Osteocyte (in vitro differentiated cells): ENCODE measurements at regions not wholly inside any gene's neighbourhood (a gene's known extent, or its start where the extent isn't known, plus 50 kb on each side); places are given as distances from the start of the nearest gene placed in this dataset.

Experiments used
- DNase-seq: peaks from one replicate; pipeline ENCODE4 v3.0.0; 2021; ENCODE audit warnings: mixed read lengths; ENCODE audit not compliant: unreplicated experiment; ENCODE audit errors: extremely low spot score
- H3K27ac Mint-ChIP-seq: one replicate; pipeline ENCODE4 v1.8.0; 2021; ENCODE audit warnings: mild to moderate bottlenecking, mixed read lengths; ENCODE audit not compliant: unreplicated experiment
- H3K27me3 Mint-ChIP-seq: one replicate; pipeline ENCODE4 v1.8.0; 2021; ENCODE audit warnings: mixed read lengths; ENCODE audit not compliant: unreplicated experiment
- H3K36me3 Mint-ChIP-seq: one replicate; pipeline ENCODE4 v1.8.0; 2021; ENCODE audit warnings: mixed read lengths; ENCODE audit not compliant: unreplicated experiment
- H3K4me1 Mint-ChIP-seq: one replicate; pipeline ENCODE4 v1.8.0; 2021; ENCODE audit warnings: mixed read lengths; ENCODE audit not compliant: unreplicated experiment
- H3K4me3 Mint-ChIP-seq: one replicate; pipeline ENCODE4 v1.8.0; 2021; ENCODE audit warnings: mild to moderate bottlenecking, moderate library complexity, mixed read lengths; ENCODE audit not compliant: unreplicated experiment
- H3K9me3 Mint-ChIP-seq: one replicate; pipeline ENCODE4 v1.8.0; 2021; ENCODE audit warnings: mixed read lengths; ENCODE audit not compliant: unreplicated experiment
- CTCF ChIP-seq: fragments of 200-600 bp; sonication (generic); IDR thresholded peaks from 2 replicates; pipeline ENCODE4 v1.5.0; 2021; ENCODE audit warnings: antibody characterized with exemption, mild to moderate bottlenecking, moderate library complexity

GRCh38 chr4:126734465-126734864 lies 898.3 kb upstream of the INTU start:
- Mint-ChIP-seq H3K4me3 (no peak overlapping the region), H3K36me3 (no peaks in the 10 kb centered on the region), H3K27me3 (no peaks in the 10 kb centered on the region), H3K27ac (no peak overlapping the region), H3K4me1 (peaks cover 21% of the 10 kb centered on the region), H3K9me3 (peaks cover 3% of the 10 kb centered on the region)
- no peak for TF ChIP-seq CTCF
- DNase-seq = no peak

- Mint-ChIP-seq H3K36me3 (no peaks in the 10 kb centered on the region), H3K27me3 (no peaks in the 10 kb centered on the region), H3K4me3 (no peak overlapping the region), H3K27ac (no peak overlapping the region), H3K9me3 (peaks cover 3% of the 10 kb centered on the region), H3K4me1 (peaks cover 21% of the 10 kb centered on the region)
- no peak for TF ChIP-seq CTCF
- DNase-seq = no peak
Measured at GRCh38 chr4:126735294-126736132, 897.2 kb upstream of the INTU start.

GRCh38 chr4:126736133-126736518 lies 896.6 kb upstream of the INTU start:
- no peak overlapping the region for H3K4me3 Mint-ChIP-seq
- no peak for TF ChIP-seq CTCF
- H3K9me3 Mint-ChIP-seq = peaks cover under 1% of the 10 kb centered on the region
- no peak overlapping the region for H3K27ac Mint-ChIP-seq
- H3K36me3 Mint-ChIP-seq = no peaks in the 10 kb centered on the region
- no peak for DNase-seq
- H3K4me1 Mint-ChIP-seq = peaks cover 21% of the 10 kb centered on the region
- no peaks in the 10 kb centered on the region for H3K27me3 Mint-ChIP-seq

GRCh38 chr4:126737899-126738526 lies 894.7 kb upstream of the INTU start:
- no peak for TF ChIP-seq CTCF
- Mint-ChIP-seq H3K36me3 (no peaks in the 10 kb centered on the region), H3K27ac (no peak overlapping the region), H3K4me3 (no peak overlapping the region), H3K9me3 (no peaks in the 10 kb centered on the region), H3K27me3 (no peaks in the 10 kb centered on the region), H3K4me1 (peaks cover 20% of the 10 kb centered on the region)
- DNase-seq = no peak

GRCh38 chr4:126738527-126738923 lies 894.2 kb upstream of the INTU start:
- Mint-ChIP-seq H3K4me1 (peaks cover 19% of the 10 kb centered on the region), H3K36me3 (no peaks in the 10 kb centered on the region), H3K27me3 (no peaks in the 10 kb centered on the region), H3K27ac (no peak overlapping the region), H3K4me3 (no peak overlapping the region), H3K9me3 (no peaks in the 10 kb centered on the region)
- no peak for TF ChIP-seq CTCF
- DNase-seq = no peak
